T-cell (primary cell): ENCODE measurements at regions not wholly inside any gene's neighbourhood (a gene's known extent, or its start where the extent isn't known, plus 50 kb on each side); places are given as distances from the start of the nearest gene placed in this dataset.

Experiments
- ATAC-seq, 4 experiments: fragments of 200-7000 bp in 3 of 4; fragments of 150-1000 bp in 1 of 4; cut with Tn5 transposase; replicated peaks in 1 of 4; 1 replicate in 3 of 4; 2 replicates in 1 of 4; pipeline ENCODE4 v1.10.0; 2021; ENCODE audit warnings: moderate library complexity in 3 of 4, mild to moderate bottlenecking in 2 of 4, moderate number of reproducible peaks in 1 of 4
- CTCF ChIA-PET, 2 donors: fragments of 300-600 bp; sonication (Branson Sonifier 250); formaldehyde crosslinking; loops; one replicate each; lab custom pipeline; 2022; ENCODE audit warnings: antibody characterized with exemption in 2 of 2; lab: Charles Lee
- POLR2A ChIA-PET, 2 donors: fragments of 300-600 bp; sonication (Branson Sonifier 250); formaldehyde crosslinking; loops; one replicate each; lab custom pipeline; 2022; ENCODE audit warnings: antibody characterized with exemption in 2 of 2; lab: Charles Lee
- DNase-seq, 35 experiments: peaks; one replicate each; pipeline versions ENCODE4 v3.0.0 to v3.0.0-alpha.2; 2013 to 2023
- H3K27ac ChIP-seq: one replicate; pipeline ENCODE4 v1.5.1; 2013; ENCODE audit warnings: low read length
- H3K27me3 ChIP-seq, 2 experiments: replicated peaks in 1 of 2; 1 replicate in 1 of 2; 2 replicates in 1 of 2; pipeline versions ENCODE4 v1.6.1 to v1.7.0; 2013; ENCODE audit warnings: low read length in 1 of 2, mixed read lengths in 1 of 2; ENCODE audit not compliant: control insufficient read depth in 2 of 2, insufficient read depth in 2 of 2; ENCODE audit errors: extremely low read depth in 1 of 2
- H3K36me3 ChIP-seq, 2 donors: 1 replicate in 1 of 2; 2 replicates in 1 of 2; pipeline versions ENCODE4 v1.6.1 to v1.7.0; 2013; ENCODE audit warnings: low read length in 1 of 2; ENCODE audit not compliant: control insufficient read depth in 2 of 2, insufficient read depth in 1 of 2; ENCODE audit errors: extremely low read depth in 1 of 2
- H3K4me1 ChIP-seq, 2 experiments: 1 replicate in 1 of 2; 2 replicates in 1 of 2; pipeline versions ENCODE4 v1.6.1 to v1.7.0; 2013; ENCODE audit warnings: low read length in 2 of 2, mixed read lengths in 1 of 2; ENCODE audit not compliant: insufficient read depth in 2 of 2, control insufficient read depth in 1 of 2; ENCODE audit errors: extremely low read depth in 1 of 2
- H3K4me3 ChIP-seq, 2 donors: 1 replicate in 1 of 2; 2 replicates in 1 of 2; pipeline versions ENCODE4 v1.5.1 to v1.7.0; 2013; ENCODE audit warnings: mild to moderate bottlenecking in 2 of 2, low read length in 1 of 2, moderate library complexity in 1 of 2; ENCODE audit not compliant: control insufficient read depth in 1 of 2; ENCODE audit errors: extremely low read depth in 1 of 2
- H3K9me3 ChIP-seq: 2 replicates; pipeline ENCODE4 v1.7.0; 2013
- H3K27ac Mint-ChIP-seq, 2 donors: one replicate each; pipeline ENCODE4 v1.8.0; 2020 to 2021; ENCODE audit warnings: mild to moderate bottlenecking in 2 of 2, mixed read lengths in 2 of 2
- H3K27me3 Mint-ChIP-seq, 2 donors: one replicate each; pipeline ENCODE4 v1.8.0; 2021 to 2022; ENCODE audit warnings: mixed read lengths in 2 of 2
- H3K36me3 Mint-ChIP-seq: one replicate; pipeline ENCODE4 v1.8.0; 2021; ENCODE audit warnings: mixed read lengths
- H3K4me1 Mint-ChIP-seq, 3 donors: one replicate each; pipeline ENCODE4 v1.8.0; 2020 to 2022; ENCODE audit warnings: mixed read lengths in 3 of 3, mild to moderate bottlenecking in 1 of 3
- H3K4me3 Mint-ChIP-seq, 3 donors: one replicate each; pipeline ENCODE4 v1.8.0; 2020 to 2022; ENCODE audit warnings: mild to moderate bottlenecking in 3 of 3, mixed read lengths in 3 of 3, moderate library complexity in 3 of 3
- H3K9me3 Mint-ChIP-seq, 3 donors: one replicate each; pipeline ENCODE4 v1.8.0; 2020 to 2022; ENCODE audit warnings: mixed read lengths in 3 of 3
- WGBS: methylation state at CpG from one replicate; pipeline ENCODE4 v1.1.5; 2013; ENCODE audit warnings: missing lambda C conversion rate; ENCODE audit not compliant: insufficient coverage; 5-methylcytosine and 5-hydroxymethylcytosine counted together

- H3K4me3 Mint-ChIP-seq = no peak overlapping the region
- DNase-seq = no peak
- H3K4me1 ChIP-seq = no peaks in the 10 kb centered on the region
- WGBS = no CpG with 5 or more reads among the region's 2 CpGs
- H3K27ac ChIP-seq = no peak overlapping the region
- POLR2A ChIA-PET = no interaction called here
- no peaks in the 10 kb centered on the region for H3K4me1 Mint-ChIP-seq
- H3K27me3 ChIP-seq = no peaks in the 10 kb centered on the region
- CTCF ChIA-PET = interaction anchor here in 1 of 2 donors (0.7 kb wide), 1 partner anchor 317 kb away, joined by 3 read pairs; no protein-coding TSS in a partner anchor
- no peak overlapping the region for H3K4me3 ChIP-seq
- no peaks in the 10 kb centered on the region for H3K9me3 ChIP-seq
- H3K27ac Mint-ChIP-seq = no peak overlapping the region
- ATAC-seq = no peak
- no peaks in the 10 kb centered on the region for H3K36me3 ChIP-seq
- no peaks in the 10 kb centered on the region for H3K27me3 Mint-ChIP-seq
- peaks cover 0 to 5% (median 0%) of the 10 kb centered on the region in 3 donors for H3K9me3 Mint-ChIP-seq
- no peaks in the 10 kb centered on the region for H3K36me3 Mint-ChIP-seq
These were observed 92.6 kb upstream of the CLVS2 start for GRCh38 chr6:122903266-122903915.

DNA sequence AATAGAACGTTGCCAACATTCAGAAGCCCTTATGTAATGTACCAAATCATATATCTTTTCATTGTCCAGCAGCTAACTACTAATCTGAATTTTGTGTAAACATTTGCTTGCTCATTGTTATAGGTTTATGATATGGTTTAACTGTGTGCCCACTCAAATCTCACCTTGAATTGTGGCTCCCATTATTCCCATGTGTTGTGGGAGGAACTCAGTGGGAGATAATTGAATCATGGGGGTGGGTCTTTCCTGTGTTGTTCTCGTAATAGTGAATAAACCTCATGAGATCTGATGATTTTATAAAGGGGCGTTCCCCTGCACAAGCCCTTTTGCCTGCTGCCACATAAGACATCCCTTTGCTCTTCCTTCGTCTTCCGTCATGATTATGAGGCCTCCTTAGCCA, 91.9 kb upstream of the CLVS2 start:
- no peaks in the 10 kb centered on the region for H3K27me3 Mint-ChIP-seq
- Histone ChIP-seq H3K36me3 (no peaks in the 10 kb centered on the region), H3K27ac (no peak overlapping the region), H3K4me3 (no peak overlapping the region), H3K4me1 (no peaks in the 10 kb centered on the region), H3K9me3 (no peaks in the 10 kb centered on the region), H3K27me3 (no peaks in the 10 kb centered on the region)
- H3K4me3 Mint-ChIP-seq = no peak overlapping the region
- ATAC-seq (no peak), DNase-seq (no peak)
- no peak overlapping the region for H3K27ac Mint-ChIP-seq
- POLR2A ChIA-PET = no interaction called here
- H3K36me3 Mint-ChIP-seq = no peaks in the 10 kb centered on the region
- no peaks in the 10 kb centered on the region for H3K4me1 Mint-ChIP-seq
- CTCF ChIA-PET = interaction anchor here in 1 of 2 donors (0.7 kb wide), 1 partner anchor 316 kb away, joined by 3 read pairs; no protein-coding TSS in a partner anchor
- no CpG with 5 or more reads among the region's 5 CpGs for WGBS
- peaks cover 0 to under 1% (median 0%) of the 10 kb centered on the region in 3 donors for H3K9me3 Mint-ChIP-seq

GRCh38 chr6:122913558-122913957, 82.5 kb upstream of the CLVS2 start:
- no peaks in the 10 kb centered on the region for H3K4me1 ChIP-seq
- no peaks in the 10 kb centered on the region for H3K4me1 Mint-ChIP-seq
- no peak for DNase-seq
- peaks cover 11 to 25% (median 19%) of the 10 kb centered on the region in 3 donors for H3K9me3 Mint-ChIP-seq
- no peak overlapping the region for H3K4me3 ChIP-seq
- H3K27me3 Mint-ChIP-seq = no peaks in the 10 kb centered on the region
- no peak overlapping the region for H3K4me3 Mint-ChIP-seq
- no peak overlapping the region for H3K27ac Mint-ChIP-seq
- no peak overlapping the region for H3K27ac ChIP-seq
- H3K36me3 Mint-ChIP-seq = no peaks in the 10 kb centered on the region
- no CpG with 5 or more reads among the region's 1 CpG for WGBS
- ATAC-seq = no peak
- H3K27me3 ChIP-seq = no peaks in the 10 kb centered on the region
- H3K9me3 ChIP-seq = no peaks in the 10 kb centered on the region
- no peaks in the 10 kb centered on the region for H3K36me3 ChIP-seq
- POLR2A ChIA-PET = no interaction called here
- CTCF ChIA-PET = no interaction called here

- H3K4me1 ChIP-seq = no peaks in the 10 kb centered on the region
- CTCF ChIA-PET = no interaction called here
These were observed 77.3 kb upstream of the CLVS2 start for GRCh38 chr6:122918714-122919113.

DNA sequence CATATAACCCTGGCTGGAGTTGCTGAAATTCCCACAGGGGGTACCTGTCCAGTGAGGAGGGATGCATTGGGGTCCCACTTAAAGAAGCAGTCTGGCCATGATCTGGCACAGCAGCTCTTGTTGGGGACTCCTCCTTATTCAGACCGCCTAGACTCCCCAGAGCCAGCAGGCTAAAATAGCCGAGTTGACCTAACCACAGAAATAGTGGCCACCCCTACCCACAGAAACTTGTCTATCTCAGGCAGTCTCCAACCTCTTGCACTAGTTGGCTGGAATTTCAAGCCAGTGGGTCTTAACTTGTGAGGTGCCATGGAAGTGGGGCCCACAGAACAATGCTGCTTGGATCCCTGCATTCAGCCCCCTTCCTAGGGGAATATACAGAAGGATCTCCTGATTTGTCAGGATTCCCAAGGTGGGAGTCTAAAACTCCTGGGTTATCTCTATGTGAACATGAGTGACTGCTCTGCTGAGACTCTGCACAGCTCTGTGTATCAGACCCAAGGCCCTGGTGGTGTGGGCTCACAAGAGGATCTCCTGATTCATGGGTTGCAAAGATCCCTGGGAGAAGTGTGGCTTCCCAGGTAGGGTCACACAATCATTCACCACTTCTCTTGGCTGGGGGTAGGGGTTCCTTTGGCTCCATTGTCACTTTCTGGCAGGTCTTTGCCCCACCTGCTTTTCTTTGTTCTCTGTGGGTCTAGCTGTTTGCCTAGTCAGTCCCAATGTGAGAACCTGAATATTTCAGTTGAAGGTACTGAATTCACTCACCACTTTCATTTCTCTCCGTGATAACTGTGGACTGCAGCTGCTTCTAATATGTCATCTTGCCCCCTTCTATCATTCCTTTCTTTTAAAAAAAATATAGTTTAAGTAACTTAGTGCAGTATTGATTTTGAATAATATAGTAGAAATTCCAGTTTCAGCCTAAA, 65.5 kb upstream of the CLVS2 start:
- H3K4me1 Mint-ChIP-seq = no peaks in the 10 kb centered on the region
- no peak overlapping the region for H3K27ac Mint-ChIP-seq
- no peak for DNase-seq
- no peaks in the 10 kb centered on the region for H3K27me3 ChIP-seq
- no peaks in the 10 kb centered on the region for H3K36me3 ChIP-seq
- no peaks in the 10 kb centered on the region for H3K27me3 Mint-ChIP-seq
- peaks cover 0 to 20% (median 6%) of the 10 kb centered on the region in 3 donors for H3K9me3 Mint-ChIP-seq
- H3K36me3 Mint-ChIP-seq = no peaks in the 10 kb centered on the region
- no peak overlapping the region for H3K27ac ChIP-seq
- no CpG with 5 or more reads among the region's 3 CpGs for WGBS
- ChIA-PET CTCF (no interaction called here), POLR2A (no interaction called here)
- no peak for ATAC-seq
- H3K4me3 Mint-ChIP-seq = no peak overlapping the region
- H3K4me1 ChIP-seq = no peaks in the 10 kb centered on the region
- no peak overlapping the region for H3K4me3 ChIP-seq
- H3K9me3 ChIP-seq = no peaks in the 10 kb centered on the region

More at GRCh38 chr6:122918714-122919113, 77.3 kb upstream of the CLVS2 start:
- no peaks in the 10 kb centered on the region for H3K36me3 ChIP-seq
- ATAC-seq (no peak), DNase-seq (no peak)
- H3K27me3 ChIP-seq = no peaks in the 10 kb centered on the region
- no peaks in the 10 kb centered on the region for H3K9me3 ChIP-seq
- H3K27me3 Mint-ChIP-seq = no peaks in the 10 kb centered on the region
- H3K4me3 Mint-ChIP-seq = no peak overlapping the region
- H3K27ac Mint-ChIP-seq = no peak overlapping the region
- H3K36me3 Mint-ChIP-seq = no peaks in the 10 kb centered on the region
- H3K4me3 ChIP-seq = no peak overlapping the region
- peaks cover 11 to 28% (median 21%) of the 10 kb centered on the region in 3 donors for H3K9me3 Mint-ChIP-seq
- no peak overlapping the region for H3K27ac ChIP-seq
- H3K4me1 Mint-ChIP-seq = no peaks in the 10 kb centered on the region
- POLR2A ChIA-PET = no interaction called here

DNA sequence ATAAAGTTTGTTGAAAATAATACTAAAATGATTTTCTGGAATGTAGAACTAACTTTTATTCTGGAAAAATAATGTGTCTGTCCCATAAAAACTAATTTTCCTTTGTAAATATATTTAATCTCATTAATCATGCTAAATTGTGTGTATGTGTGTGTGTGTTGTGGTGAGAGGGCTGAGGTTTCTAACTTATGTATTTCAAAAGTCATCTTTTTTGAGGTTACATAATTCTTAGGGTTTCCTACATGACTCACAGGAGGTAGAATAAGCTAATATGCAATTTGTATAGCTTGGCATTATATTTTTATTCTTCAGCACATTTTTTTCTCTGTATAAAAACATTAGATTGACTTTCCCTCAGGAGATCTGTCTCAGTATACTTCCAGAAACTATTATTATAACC, 64.1 kb upstream of the CLVS2 start:
- Histone ChIP-seq H3K4me3 (no peak overlapping the region), H3K27ac (no peak overlapping the region), H3K36me3 (no peaks in the 10 kb centered on the region), H3K9me3 (no peaks in the 10 kb centered on the region), H3K4me1 (no peaks in the 10 kb centered on the region), H3K27me3 (no peaks in the 10 kb centered on the region)
- Mint-ChIP-seq H3K27ac (no peak overlapping the region), H3K9me3 (peaks cover 0 to 14% (median 6%) of the 10 kb centered on the region in 3 donors), H3K27me3 (no peaks in the 10 kb centered on the region), H3K4me1 (no peaks in the 10 kb centered on the region), H3K4me3 (no peak overlapping the region), H3K36me3 (no peaks in the 10 kb centered on the region)
- no peak for DNase-seq
- POLR2A ChIA-PET = no interaction called here
- CTCF ChIA-PET = no interaction called here
- no peak for ATAC-seq
